ENCODE measurements at regions not wholly inside any gene's neighbourhood (a gene's known extent, or its start where the extent isn't known, plus 50 kb on each side); places are given as distances from the start of the nearest gene placed in this dataset.

- TF ChIP-seq CTCF (IDR thresholded peaks at IDR 0.05; ENCODE audit: poor library complexity) (no peak), EZH2phosphoT487 (IDR thresholded peaks at IDR 0.05; ENCODE audit: low read depth, severe bottlenecking, unreplicated experiment) (no peak), EZH2 (IDR thresholded peaks at IDR 0.05; ENCODE audit: borderline replicate concordance) (no peak)
These were observed 171.1 kb upstream of the CCDC196 start for GRCh38 chr14:66315098-66315497.

Data from hepatocyte (in vitro differentiated cells).